Mesothelial cell of epicardium (in vitro differentiated cells): ENCODE measurements at regions not wholly inside any gene's neighbourhood (a gene's known extent, or its start where the extent isn't known, plus 50 kb on each side); places are given as distances from the start of the nearest gene placed in this dataset.

Source experiments
- DNase-seq, 2 experiments: peaks; one replicate each; pipeline ENCODE4 v3.0.0; 2021; ENCODE audit warnings: low spot score in 2 of 2; ENCODE audit not compliant: unreplicated experiment in 2 of 2
- H3K27ac Mint-ChIP-seq: 2 replicates; pipeline ENCODE4 v1.8.0; 2021; ENCODE audit warnings: mixed read lengths
- H3K27me3 Mint-ChIP-seq: 2 replicates; pipeline ENCODE4 v1.8.0; 2021; ENCODE audit warnings: low read depth, mixed read lengths
- H3K36me3 Mint-ChIP-seq: 2 replicates; pipeline ENCODE4 v1.8.0; 2021; ENCODE audit warnings: mixed read lengths
- H3K4me1 Mint-ChIP-seq: 2 replicates; pipeline ENCODE4 v1.8.0; 2021; ENCODE audit warnings: mixed read lengths
- H3K4me3 Mint-ChIP-seq: 2 replicates; pipeline ENCODE4 v1.8.0; 2021; ENCODE audit warnings: mild to moderate bottlenecking, moderate library complexity, mixed read lengths
- H3K9me3 Mint-ChIP-seq: 2 replicates; pipeline ENCODE4 v1.8.0; 2021; ENCODE audit warnings: mixed read lengths
- TF ChIP-seq, protein P1 (sequence below): fragments of 200-600 bp; sonication (generic); IDR thresholded peaks from one replicate; pipeline ENCODE4 v1.5.0; 2021; ENCODE audit warnings: antibody characterized with exemption; ENCODE audit not compliant: unreplicated experiment

GRCh38 chr20:12434672-12435071 lies 517.0 kb downstream of the BTBD3 start:
- Mint-ChIP-seq H3K27me3 (no peaks in the 10 kb centered on the region), H3K4me1 (peaks cover 12% of the 10 kb centered on the region), H3K4me3 (no peak overlapping the region), H3K27ac (no peak overlapping the region), H3K9me3 (peaks cover 8% of the 10 kb centered on the region), H3K36me3 (no peaks in the 10 kb centered on the region)
- DNase-seq, result no peak
- TF ChIP-seq, protein P1, sequence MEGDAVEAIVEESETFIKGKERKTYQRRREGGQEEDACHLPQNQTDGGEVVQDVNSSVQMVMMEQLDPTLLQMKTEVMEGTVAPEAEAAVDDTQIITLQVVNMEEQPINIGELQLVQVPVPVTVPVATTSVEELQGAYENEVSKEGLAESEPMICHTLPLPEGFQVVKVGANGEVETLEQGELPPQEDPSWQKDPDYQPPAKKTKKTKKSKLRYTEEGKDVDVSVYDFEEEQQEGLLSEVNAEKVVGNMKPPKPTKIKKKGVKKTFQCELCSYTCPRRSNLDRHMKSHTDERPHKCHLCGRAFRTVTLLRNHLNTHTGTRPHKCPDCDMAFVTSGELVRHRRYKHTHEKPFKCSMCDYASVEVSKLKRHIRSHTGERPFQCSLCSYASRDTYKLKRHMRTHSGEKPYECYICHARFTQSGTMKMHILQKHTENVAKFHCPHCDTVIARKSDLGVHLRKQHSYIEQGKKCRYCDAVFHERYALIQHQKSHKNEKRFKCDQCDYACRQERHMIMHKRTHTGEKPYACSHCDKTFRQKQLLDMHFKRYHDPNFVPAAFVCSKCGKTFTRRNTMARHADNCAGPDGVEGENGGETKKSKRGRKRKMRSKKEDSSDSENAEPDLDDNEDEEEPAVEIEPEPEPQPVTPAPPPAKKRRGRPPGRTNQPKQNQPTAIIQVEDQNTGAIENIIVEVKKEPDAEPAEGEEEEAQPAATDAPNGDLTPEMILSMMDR, result no peak

DNA sequence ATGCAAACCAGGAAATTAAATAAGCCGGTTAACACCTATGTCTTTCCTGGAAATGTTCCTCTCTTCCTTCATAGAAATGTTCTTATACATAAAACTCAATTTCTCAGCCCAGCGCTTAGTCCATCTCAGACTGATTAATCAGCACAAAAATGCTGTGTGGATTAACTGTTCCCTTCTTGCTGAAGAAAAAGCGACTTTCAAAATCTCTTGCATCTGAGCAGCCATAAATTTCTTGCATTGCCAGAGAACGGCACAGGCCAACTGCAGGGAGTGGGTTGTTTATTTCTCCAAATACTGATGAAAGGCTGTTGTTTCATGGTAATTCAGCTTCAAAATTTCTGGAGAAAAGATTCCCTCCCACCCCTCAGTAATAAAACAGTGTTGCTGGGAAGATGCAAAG lies 517.6 kb downstream of the BTBD3 start:
- TF ChIP-seq, protein P1, result no peak
- Mint-ChIP-seq H3K4me3 (no peak overlapping the region), H3K27me3 (no peaks in the 10 kb centered on the region), H3K27ac (no peak overlapping the region), H3K36me3 (no peaks in the 10 kb centered on the region), H3K9me3 (peaks cover 9% of the 10 kb centered on the region), H3K4me1 (peaks cover 12% of the 10 kb centered on the region)
- DNase-seq, result no peak

DNA sequence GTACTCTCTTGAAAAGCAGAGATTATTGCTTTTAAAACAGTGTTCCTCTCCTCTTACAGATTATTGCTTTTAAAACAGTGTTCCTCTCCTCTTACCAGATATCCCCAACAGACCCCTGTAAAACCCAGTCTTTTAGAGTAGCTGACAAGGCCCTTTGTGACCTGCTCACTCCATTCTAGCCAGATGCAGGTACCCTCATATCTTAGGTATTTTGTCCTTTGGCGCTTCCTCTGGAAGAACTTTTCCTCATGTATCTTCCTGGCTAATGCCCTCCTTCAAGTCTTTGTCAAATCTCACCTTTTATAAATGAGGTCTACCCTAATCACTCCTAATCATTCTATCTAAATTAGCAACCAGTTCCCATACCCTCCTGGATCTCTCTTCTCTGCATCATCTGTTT lies 536.0 kb downstream of the BTBD3 start:
- Mint-ChIP-seq H3K4me1 (peaks cover 1% of the 10 kb centered on the region), H3K4me3 (no peak overlapping the region), H3K27me3 (no peaks in the 10 kb centered on the region), H3K9me3 (peaks cover 23% of the 10 kb centered on the region), H3K36me3 (peaks cover 12% of the 10 kb centered on the region), H3K27ac (no peak overlapping the region)
- TF ChIP-seq, protein P1, result no peak
- no peak for DNase-seq

GRCh38 chr20:12455148-12455547 lies 537.5 kb downstream of the BTBD3 start:
- Mint-ChIP-seq H3K27me3 (no peaks in the 10 kb centered on the region), H3K9me3 (peaks cover 16% of the 10 kb centered on the region), H3K4me3 (no peak overlapping the region), H3K27ac (no peak overlapping the region), H3K4me1 (peaks cover 1% of the 10 kb centered on the region), H3K36me3 (peaks cover 6% of the 10 kb centered on the region)
- DNase-seq, result no peak
- TF ChIP-seq, protein P1, result no peak

GRCh38 chr20:12458241-12458640 lies 540.5 kb downstream of the BTBD3 start:
- DNase-seq, result no peak
- Mint-ChIP-seq H3K9me3 (peaks cover 15% of the 10 kb centered on the region), H3K27me3 (no peaks in the 10 kb centered on the region), H3K36me3 (no peaks in the 10 kb centered on the region), H3K4me1 (no peaks in the 10 kb centered on the region), H3K4me3 (no peak overlapping the region), H3K27ac (no peak overlapping the region)
- TF ChIP-seq, protein P1, result no peak

GRCh38 chr20:12464036-12464435 lies 544.7 kb upstream of the SPTLC3 start:
- H3K27ac Mint-ChIP-seq, result no peak overlapping the region
- no peaks in the 10 kb centered on the region for H3K36me3 Mint-ChIP-seq
- H3K9me3 Mint-ChIP-seq, result peaks cover 20% of the 10 kb centered on the region
- H3K4me3 Mint-ChIP-seq, result no peak overlapping the region
- no peak for DNase-seq
- no peaks in the 10 kb centered on the region for H3K27me3 Mint-ChIP-seq
- TF ChIP-seq, protein P1, result no peak
- no peaks in the 10 kb centered on the region for H3K4me1 Mint-ChIP-seq
